ENCODE measurements at regions not wholly inside any gene's neighbourhood (a gene's known extent, or its start where the extent isn't known, plus 50 kb on each side); places are given as distances from the start of the nearest gene placed in this dataset.

GRCh38 chr1:224497714-224498573 is 63.3 kb upstream of the WDR26 start:
- no peak for TF ChIP-seq POLR2A (IDR thresholded peaks at IDR 0.05)
- no peak for TF ChIP-seq CTCF (IDR thresholded peaks at IDR 0.05)
